Heart left ventricle (tissue), 13 donors: ENCODE measurements at regions not wholly inside any gene's neighbourhood (a gene's known extent, or its start where the extent isn't known, plus 50 kb on each side); places are given as distances from the start of the nearest gene placed in this dataset.

ENCODE experiments used
- CTCF ChIP-seq, 12 donors: fragments of 200-600 bp; sonication (generic) in 4 of 12; IDR thresholded peaks; one replicate each; pipeline versions ENCODE4 v1.5.0 to v1.8.0; 2018 to 2022; ENCODE audit warnings: antibody characterized with exemption in 12 of 12, mild to moderate bottlenecking in 5 of 12
- POLR2A ChIP-seq, 2 donors: fragments of 450-650 bp; IDR thresholded peaks; one replicate each; pipeline ENCODE4 v1.6.1; 2017; ENCODE audit warnings: antibody characterized with exemption in 2 of 2, mild to moderate bottlenecking in 2 of 2, moderate library complexity in 2 of 2
- donor health status: ischemic (EF 13 %, LVEDD 7.1; RV severe dilation, severe dysfunction).
- donor health status: DM: no; HTN: yes; CAD: no.
- donor health status: DM: no; HTN: no; CAD: no.
- donor health status: ischemic (EF 25% LVEDD 6.9; RV normal size, moderate dysfunction).
- donor health status: ischemic (EF 25% LVEDD 5.7; RV mildly dilated, moderate dysfunction).
- donor health status: ischemic (EF 35%, LVEDD 5.7; RV mildly dilated, moderate dysfunction).
- donor health status: nonischemic (EF 11% LVEDD 7.7; RV severe dilation, severe dysfunction).
- donor health status: DM: yes; HTN: yes; CAD: no.
- donor health status: PGD.
- donor health status: ischemic (EF 29% LVEDD 5.4; RV normal size, mild dysfunction).
- donor health status: nonischemic (EF 23%, LVEDD 6.1; RV moderate dilation, normal function).

DNA sequence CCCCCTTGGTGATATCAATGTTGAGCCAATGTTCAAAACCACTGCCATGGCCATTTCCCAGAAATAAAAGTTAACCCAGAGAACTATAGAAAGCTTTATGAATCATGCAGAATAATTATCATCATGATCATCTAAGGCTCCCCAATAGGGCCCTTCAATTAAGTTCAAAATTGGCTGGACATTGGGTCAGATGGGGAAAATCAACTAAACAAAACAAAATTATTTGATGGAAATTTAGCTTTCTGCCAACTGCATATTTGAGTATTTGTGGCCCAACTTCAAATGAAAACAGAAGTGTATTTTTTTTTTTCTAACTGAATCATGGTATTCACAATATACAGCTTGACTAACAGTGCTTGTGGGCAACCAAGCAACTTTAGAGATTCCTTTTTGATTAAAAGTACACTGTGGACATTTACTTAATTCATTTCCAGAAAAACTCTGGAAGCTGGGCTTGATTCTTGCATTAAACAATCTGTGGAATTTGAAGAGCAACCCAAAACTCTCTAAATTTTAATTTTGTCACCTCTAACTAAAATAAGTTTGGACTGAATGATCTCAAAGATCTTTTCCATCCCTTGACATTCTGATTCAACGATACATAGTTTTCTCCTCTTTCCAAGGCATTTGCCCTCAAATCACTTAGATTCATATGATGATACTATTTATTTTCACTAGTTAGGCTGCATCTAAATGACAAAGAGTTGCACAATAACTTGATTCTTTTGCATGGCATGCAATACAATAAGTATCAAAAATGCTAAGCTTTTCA is 203.2 kb downstream of the AHR start:
- TF ChIP-seq CTCF (IDR thresholded peaks at IDR 0.05) (no peak), POLR2A (IDR thresholded peaks at IDR 0.05) (no peak)
